ENCODE measurements at regions not wholly inside any gene's neighbourhood (a gene's known extent, or its start where the extent isn't known, plus 50 kb on each side); places are given as distances from the start of the nearest gene placed in this dataset.
"Not testable (repeated sequence)": the region's sequence is repeated elsewhere in the genome, so short reads cannot be mapped to it uniquely, and the experiment has no call there.

DNA sequence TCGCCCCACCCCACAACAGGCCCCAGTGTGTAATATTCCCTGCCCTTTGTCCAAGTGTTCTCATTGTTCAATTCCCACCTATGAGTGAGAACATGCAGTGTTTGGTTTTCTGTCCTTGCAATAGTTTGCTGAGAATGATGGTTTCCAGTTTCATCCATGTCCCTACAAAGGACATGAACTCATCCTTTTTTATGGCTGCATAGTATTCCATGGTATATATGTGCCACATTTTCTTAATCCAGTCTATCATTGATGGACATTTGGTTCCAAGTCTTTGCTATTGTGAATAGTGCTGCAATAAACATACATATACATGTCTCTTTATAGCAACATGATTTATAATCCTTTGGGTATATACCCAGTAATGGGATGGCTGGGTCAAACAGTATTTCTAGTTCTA is 132.7 kb downstream of the SNX10 start:
- not testable (repeated sequence) for DNase-seq

GRCh38 chr7:26425655-26426054 is 134.0 kb downstream of the SNX10 start:
- no peak for DNase-seq

- DNase-seq, result no peak
Measured at GRCh38 chr7:26426096-26426495, 134.4 kb downstream of the SNX10 start.

DNA sequence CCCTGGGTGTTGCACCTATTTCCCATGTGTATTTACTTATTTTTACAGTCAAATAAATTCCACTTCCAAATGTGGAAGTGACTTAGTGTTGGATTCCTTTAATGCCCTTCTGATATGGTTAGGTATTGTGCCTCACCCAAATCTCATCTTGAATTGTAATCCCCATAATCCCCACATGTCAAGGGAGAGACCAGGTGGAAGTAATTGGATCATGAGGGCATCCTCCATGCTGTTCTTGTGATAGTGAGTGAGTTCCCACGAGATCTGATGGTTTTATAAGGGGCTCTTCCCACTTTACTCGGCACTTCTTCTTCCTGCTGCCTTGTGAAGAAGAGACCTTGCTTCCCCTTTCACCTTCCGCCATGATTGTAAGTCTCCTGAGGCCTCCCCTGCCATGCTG is 136.9 kb downstream of the SNX10 start:
- no peak for DNase-seq

- peak; percentile 4 for DNase-seq
Measured at GRCh38 chr7:26429168-26429567, 137.5 kb downstream of the SNX10 start.

GRCh38 chr7:26434974-26435373 is 143.3 kb downstream of the SNX10 start:
- DNase-seq, result no peak

DNA sequence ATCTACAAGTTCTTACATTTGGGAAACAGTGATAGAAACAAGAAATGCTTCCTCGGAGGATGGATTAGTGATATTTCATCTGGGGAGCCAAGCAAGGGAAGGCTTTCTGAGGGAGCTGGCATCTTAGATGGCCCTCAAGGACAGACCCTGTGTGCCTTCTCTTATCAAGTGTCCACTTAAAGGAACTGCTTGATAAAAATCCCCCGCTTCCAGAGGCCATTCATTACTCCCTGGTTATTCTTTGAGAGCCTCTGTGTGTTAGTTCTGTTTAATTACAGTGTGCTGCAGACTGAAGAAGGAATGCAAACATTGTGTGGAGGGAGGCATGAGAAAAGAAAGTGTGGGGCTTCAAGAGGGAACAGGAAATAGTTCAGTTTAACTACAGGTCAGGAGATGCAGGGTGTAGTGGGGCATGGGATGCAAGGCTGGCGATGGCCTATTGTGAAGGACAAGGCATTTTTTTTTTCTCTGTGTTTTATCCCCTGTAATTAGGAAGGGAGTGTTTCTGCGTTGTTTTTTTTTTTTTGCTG is 145.4 kb downstream of the SNX10 start:
- DNase-seq, result no peak

- DNase-seq, result no peak
Measured at GRCh38 chr7:26438078-26438477, 146.4 kb downstream of the SNX10 start.

DNA sequence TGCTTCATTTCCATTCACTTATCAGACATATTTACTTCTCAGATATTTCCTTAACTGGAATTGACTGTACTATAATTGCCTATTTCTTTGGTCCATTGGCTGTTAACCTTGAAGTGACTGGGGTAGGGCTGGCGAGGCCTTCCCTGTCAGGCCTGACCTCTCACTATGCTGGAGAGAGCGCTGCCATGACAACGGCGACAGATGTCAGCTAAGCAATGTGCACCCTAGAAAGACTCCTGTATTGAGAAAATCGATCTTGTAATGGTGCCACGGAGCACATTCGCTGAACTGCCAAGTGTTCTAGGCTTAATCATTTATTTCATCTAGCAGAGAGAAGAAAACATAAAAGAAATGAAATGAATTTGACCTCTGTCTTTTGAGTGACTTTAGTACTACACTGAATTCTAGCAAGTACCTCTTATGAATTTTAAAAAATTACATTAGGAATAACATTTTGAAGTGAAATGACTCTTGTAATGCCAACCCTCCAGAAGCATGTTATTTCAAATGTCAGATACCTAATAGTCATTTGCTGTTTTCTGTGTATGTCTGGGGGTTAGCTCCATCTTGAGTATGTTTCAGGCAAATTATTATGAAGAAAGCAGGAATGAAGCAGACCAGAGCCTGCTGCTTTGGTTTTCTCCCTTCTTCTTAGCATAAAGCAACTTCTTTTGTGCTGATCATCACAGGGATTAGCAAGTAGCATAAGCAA is 148.0 kb downstream of the SNX10 start:
- no peak for DNase-seq

DNA sequence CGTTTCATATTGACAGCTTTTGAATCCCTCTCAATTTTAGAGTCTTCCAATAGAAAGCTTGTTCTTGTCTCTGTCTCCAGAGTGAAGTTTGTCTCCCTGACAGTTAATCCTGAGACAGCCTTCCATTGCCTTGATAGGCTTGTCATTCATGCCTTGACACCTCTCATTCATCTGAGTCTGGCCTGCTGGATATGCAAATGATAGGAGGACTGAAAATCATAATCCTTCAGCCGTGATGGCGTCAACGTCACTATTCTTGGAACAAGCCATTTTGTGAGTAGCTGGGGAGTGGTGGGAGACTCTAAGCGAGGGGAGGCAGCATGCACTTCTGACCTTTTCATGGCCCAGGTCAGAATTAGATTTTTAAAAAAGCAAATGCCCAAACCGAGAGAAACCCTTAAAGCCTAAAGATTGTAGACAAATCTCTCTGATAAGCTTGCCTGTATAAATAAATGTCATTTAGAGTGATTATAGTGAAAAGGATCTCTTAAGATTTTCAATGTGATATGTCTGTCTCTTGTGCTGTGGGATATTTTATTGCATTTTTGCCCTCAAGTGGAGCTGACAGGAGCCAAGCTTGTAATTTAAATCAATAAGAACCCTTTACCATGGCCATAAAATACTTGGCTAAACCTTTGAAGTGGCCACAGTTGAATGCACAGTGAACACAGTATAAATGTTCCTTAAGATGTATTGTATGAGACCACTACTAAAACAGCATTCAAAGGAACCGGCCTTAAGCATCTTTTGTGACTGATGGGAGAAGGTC is 148.8 kb downstream of the SNX10 start:
- no peak for DNase-seq

GRCh38 chr7:26441002-26441521 is 149.4 kb downstream of the SNX10 start:
- DNase-seq, result no peak

GRCh38 chr7:26441611-26442277 is 150.1 kb downstream of the SNX10 start:
- DNase-seq, result no peak

DNA sequence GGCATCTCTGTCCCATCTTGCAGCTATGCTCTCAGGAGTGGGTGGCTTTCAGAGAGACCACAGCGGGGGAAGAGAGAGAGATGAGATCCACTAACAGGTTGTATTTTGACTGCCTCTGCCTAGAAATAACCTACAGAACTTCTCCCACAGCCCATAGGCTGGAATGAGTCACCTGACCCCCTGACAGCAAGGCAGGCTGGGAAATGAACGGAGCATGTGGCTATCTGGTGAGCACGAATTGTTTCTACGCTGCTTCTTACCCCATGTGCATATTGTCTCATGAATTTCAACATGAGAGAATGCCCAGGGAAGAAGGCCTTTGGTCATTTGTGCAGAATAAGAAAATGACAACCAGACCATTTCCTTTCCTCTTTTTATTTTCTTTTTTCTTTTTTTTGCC is 151.3 kb downstream of the SNX10 start:
- DNase-seq, result no peak

- no peak for DNase-seq
Measured at GRCh38 chr7:26443751-26444150, 152.1 kb downstream of the SNX10 start.

DNA sequence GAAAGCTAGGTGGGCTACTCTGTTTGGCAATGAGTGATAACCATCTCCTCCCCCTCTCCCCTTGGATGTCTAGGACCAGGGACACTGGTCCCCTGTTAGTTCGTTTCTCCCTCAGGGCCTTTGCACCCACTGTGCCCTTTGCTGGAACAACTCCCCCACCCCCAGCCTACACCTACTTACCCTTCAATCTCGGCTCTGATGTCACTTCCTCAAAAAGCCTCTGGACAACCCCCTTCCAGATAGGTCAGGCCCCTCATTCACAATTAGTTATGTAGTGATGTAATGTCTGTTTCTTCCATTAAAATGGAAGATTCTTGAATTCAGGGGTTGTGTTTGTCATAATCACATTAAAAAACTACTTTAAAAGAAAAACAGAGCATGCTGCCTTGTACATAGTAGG is 152.9 kb downstream of the SNX10 start:
- no peak for DNase-seq

GRCh38 chr7:26447116-26447515 is 155.5 kb downstream of the SNX10 start:
- DNase-seq, result no peak

- DNase-seq, result no peak
Measured at GRCh38 chr7:26449175-26450165, 157.8 kb downstream of the SNX10 start.

DNA sequence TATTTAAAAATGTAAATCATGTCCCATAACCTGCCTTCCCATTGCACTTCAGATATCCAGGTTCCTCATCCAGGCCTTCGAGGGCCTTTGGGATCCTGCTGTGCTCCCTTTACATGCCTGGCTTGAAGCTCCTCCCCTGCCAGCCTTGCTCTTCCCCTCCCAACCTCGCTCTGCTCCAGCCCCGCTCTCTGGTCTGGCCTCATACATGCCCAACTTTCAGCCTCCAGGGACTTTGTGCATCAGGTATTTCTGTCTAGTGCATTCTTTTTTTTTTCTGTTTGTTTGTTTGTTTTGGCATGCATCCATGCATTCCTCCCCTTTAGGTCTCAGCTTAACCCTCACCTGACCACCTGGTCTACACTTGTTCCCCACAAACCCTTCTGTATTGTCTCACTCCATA is 160.3 kb downstream of the SNX10 start:
- no peak for DNase-seq

DNA sequence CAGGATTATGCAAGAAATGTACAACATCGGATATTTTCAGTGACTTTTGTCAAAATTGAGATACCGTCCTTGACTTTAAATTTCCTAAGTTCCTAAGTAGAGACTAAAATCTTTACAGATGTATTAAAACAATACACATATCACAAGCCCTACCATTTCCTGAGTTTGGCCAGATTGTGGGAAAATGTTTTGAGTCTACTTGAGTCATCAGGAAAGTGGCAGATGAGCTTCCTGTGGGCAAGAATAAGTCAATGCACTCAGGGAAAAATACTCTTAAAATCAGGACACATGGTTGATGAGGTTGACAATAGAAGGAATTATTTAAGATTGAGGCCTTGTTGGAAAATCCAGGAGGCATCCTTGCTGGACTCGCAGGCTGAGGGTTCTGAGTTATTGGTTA is 162.5 kb downstream of the SNX10 start:
- no peak for DNase-seq

GRCh38 chr7:26457696-26458327 is 166.2 kb downstream of the SNX10 start:
- no peak for DNase-seq

GRCh38 chr7:26458466-26459145 is 166.9 kb downstream of the SNX10 start:
- DNase-seq, result no peak
